ENCODE measurements at regions not wholly inside any gene's neighbourhood (a gene's known extent, or its start where the extent isn't known, plus 50 kb on each side); places are given as distances from the start of the nearest gene placed in this dataset.

DNA sequence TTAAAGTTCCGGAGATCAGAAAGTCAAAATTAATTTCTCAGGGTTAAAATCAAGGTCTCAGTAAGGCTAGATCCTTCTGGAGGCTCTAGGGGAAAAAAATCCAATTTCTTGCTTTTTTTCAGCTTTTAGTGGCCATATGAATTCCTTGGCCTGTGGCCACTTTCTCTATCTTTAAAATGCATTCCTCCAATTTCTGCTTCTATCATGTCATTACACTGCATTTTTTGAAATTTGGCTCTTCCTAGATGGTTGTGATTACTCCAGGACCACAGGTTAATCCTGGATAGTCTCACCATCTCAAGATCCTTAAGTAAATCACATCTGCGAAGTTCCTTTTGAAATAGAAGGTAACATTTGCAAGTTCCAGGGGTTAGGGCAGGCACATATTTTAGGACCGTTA, 1294.9 kb upstream of the CITED2 start:
- TF ChIP-seq, protein P1, sequence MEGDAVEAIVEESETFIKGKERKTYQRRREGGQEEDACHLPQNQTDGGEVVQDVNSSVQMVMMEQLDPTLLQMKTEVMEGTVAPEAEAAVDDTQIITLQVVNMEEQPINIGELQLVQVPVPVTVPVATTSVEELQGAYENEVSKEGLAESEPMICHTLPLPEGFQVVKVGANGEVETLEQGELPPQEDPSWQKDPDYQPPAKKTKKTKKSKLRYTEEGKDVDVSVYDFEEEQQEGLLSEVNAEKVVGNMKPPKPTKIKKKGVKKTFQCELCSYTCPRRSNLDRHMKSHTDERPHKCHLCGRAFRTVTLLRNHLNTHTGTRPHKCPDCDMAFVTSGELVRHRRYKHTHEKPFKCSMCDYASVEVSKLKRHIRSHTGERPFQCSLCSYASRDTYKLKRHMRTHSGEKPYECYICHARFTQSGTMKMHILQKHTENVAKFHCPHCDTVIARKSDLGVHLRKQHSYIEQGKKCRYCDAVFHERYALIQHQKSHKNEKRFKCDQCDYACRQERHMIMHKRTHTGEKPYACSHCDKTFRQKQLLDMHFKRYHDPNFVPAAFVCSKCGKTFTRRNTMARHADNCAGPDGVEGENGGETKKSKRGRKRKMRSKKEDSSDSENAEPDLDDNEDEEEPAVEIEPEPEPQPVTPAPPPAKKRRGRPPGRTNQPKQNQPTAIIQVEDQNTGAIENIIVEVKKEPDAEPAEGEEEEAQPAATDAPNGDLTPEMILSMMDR (IDR thresholded peaks at IDR 0.05; ENCODE audit: extremely low read depth, insufficient read depth, missing control alignments) = no peak
- in situ Hi-C loops (cut with MboI; ENCODE audit: low pct_unique_long_range_greater_than_20kb, low sequenced_read_pairs, unreplicated experiment) = no loop called here
- no peak for DNase-seq (ENCODE audit: low spot score)

DNA sequence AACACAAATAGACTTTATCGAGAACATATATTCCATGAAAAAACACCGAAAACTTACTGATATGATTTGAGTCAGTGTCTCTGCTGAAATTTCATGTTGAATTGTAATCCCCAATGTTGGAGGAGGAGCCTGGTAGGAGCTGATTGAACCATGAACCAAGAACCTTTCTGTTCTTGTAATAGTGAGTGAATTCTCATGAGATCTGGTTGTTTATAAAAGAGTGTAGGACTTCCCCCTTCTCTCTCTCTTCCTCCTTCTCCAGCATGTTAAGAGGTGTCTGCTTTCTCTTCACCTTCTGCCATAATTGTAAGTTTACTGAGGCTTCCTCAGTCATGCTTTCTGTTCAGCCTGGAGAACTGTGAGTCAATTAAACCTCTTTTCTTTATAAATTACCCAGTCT, 1289.3 kb upstream of the CITED2 start:
- no peak for DNase-seq (ENCODE audit: low spot score)
- in situ Hi-C loops (cut with MboI; ENCODE audit: low pct_unique_long_range_greater_than_20kb, low sequenced_read_pairs, unreplicated experiment) = no loop called here
- TF ChIP-seq, protein P1 (IDR thresholded peaks at IDR 0.05; ENCODE audit: extremely low read depth, insufficient read depth, missing control alignments) = no peak

DNA sequence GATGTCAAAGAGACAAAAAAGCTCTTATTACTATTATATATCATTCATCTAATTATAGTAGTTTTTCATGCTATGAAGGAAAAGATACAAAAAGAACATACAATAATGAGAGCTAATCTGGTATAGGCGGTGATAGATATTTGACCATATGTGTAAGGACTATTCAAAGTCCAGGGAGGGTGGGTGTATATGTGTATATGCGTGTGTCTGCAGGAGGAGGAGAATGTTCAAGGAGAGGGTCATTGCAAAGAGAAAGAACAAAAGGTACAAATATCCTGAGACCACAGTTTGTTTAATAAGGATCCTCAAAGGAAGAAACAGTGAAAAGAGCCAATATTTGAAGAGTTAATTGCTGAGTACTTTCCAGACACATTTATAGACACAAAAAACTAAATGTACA, 1288.6 kb upstream of the CITED2 start:
- in situ Hi-C loops (cut with MboI; ENCODE audit: low pct_unique_long_range_greater_than_20kb, low sequenced_read_pairs, unreplicated experiment) = no loop called here
- TF ChIP-seq, protein P1 (IDR thresholded peaks at IDR 0.05; ENCODE audit: extremely low read depth, insufficient read depth, missing control alignments) = no peak
- DNase-seq (ENCODE audit: low spot score) = no peak

DNA sequence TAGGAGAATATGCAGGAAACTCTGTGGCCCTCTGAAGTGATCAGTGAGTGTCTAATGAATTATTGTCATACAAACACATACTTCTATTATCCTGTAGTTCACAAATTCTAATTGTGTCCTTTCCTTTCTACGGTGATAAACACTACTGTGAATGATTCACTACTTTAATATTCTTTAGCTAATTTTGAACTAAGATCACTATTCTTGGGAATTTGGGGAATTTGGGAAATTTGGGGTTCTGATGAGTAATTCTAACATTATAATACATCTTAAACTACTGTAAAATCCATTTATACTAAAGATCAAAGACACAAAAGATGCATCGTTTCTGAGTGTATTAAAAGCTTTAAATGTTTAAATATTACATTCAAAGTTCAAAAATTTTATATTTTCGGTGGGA, 1287.2 kb upstream of the CITED2 start:
- in situ Hi-C loops (cut with MboI; ENCODE audit: low pct_unique_long_range_greater_than_20kb, low sequenced_read_pairs, unreplicated experiment) = no loop called here
- TF ChIP-seq, protein P1 (IDR thresholded peaks at IDR 0.05; ENCODE audit: extremely low read depth, insufficient read depth, missing control alignments) = no peak
- DNase-seq (ENCODE audit: low spot score) = no peak

DNA sequence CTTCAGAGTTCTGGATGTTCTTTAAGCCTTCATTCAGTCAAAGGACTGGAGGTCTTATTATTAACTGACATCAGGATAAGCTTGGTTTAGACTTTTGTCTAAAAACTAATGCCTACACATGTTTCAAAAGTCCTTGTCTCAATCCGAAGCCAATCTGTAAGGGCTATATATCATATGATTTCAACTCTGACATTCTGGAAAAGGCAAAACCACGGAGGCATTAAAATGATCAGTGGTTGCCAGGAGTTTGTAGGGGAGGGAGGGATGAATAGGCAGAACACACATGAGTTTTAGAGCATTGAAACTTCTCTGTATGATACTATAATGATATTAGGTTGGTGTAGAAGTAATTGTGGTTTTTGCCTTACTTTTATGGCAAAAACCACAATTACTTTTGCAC, 1285.8 kb upstream of the CITED2 start:
- TF ChIP-seq, protein P1 (IDR thresholded peaks at IDR 0.05; ENCODE audit: extremely low read depth, insufficient read depth, missing control alignments) = no peak
- in situ Hi-C loops (cut with MboI; ENCODE audit: low pct_unique_long_range_greater_than_20kb, low sequenced_read_pairs, unreplicated experiment) = no loop called here
- DNase-seq (ENCODE audit: low spot score) = no peak

DNA sequence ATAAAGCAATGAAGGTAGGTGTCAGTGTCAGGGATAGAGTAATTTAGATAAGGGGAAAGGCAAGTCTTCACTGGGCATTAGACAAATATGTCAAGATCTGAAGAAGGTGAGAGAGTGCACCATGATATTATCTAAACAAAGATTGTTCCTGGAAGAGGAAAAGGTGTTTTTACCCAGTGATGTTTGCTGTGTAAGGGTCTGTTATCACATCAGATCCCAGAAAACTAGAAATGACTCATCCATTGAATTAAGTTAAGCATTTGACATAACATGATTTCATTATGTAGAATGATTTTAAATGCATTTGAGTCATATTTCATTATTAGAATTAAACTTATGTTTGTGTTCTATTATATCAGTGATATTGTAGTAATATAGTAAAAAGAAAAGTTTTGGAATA, 1279.5 kb upstream of the CITED2 start:
- in situ Hi-C loops (cut with MboI; ENCODE audit: low pct_unique_long_range_greater_than_20kb, low sequenced_read_pairs, unreplicated experiment) = no loop called here

More for the DNA sequence above, 1279.5 kb upstream of the CITED2 start:
- TF ChIP-seq, protein P1 (IDR thresholded peaks at IDR 0.05; ENCODE audit: extremely low read depth, insufficient read depth, missing control alignments) = no peak
- no peak for DNase-seq (ENCODE audit: low spot score)
